ENCODE measurements at regions not wholly inside any gene's neighbourhood (a gene's known extent, or its start where the extent isn't known, plus 50 kb on each side); places are given as distances from the start of the nearest gene placed in this dataset.

GRCh38 chr10:84078771-84079170 is 60.5 kb upstream of the GHITM start (continued):
- TF ChIP-seq ATF2 (IDR thresholded peaks at IDR 0.05; ENCODE audit: low read length) (no peak), ZNF274 (IDR thresholded peaks at IDR 0.05; ENCODE audit: borderline replicate concordance, extremely low read depth, low read length) (no peak), JUND (IDR thresholded peaks at IDR 0.05; ENCODE audit: low read length) (no peak), TAF7 (optimal IDR thresholded peaks at IDR 0.05; ENCODE audit: borderline replicate concordance, low read depth, low read length) (no peak), YY1 (IDR thresholded peaks at IDR 0.05; ENCODE audit: low read depth, low read length) (no peak), CTCF (IDR thresholded peaks at IDR 0.05; ENCODE audit: control extremely low read depth in 1 of 3, insufficient read depth in 1 of 3, low read depth in 1 of 3, low read length in 3 of 3) (no peak), CHD2 (IDR thresholded peaks at IDR 0.05; ENCODE audit: low read length) (no peak), BACH1 (IDR thresholded peaks at IDR 0.05; ENCODE audit: low read length) (no peak), NRF1 (IDR thresholded peaks at IDR 0.05; ENCODE audit: low read depth, low read length) (no peak)
